T-cell (primary cell): ENCODE measurements at regions not wholly inside any gene's neighbourhood (a gene's known extent, or its start where the extent isn't known, plus 50 kb on each side); places are given as distances from the start of the nearest gene placed in this dataset.

Experiments used
- ATAC-seq, 4 experiments: fragments of 200-7000 bp in 3 of 4; fragments of 150-1000 bp in 1 of 4; cut with Tn5 transposase; replicated peaks in 1 of 4; 1 replicate in 3 of 4; 2 replicates in 1 of 4; pipeline ENCODE4 v1.10.0; 2021; ENCODE audit warnings: moderate library complexity in 3 of 4, mild to moderate bottlenecking in 2 of 4, moderate number of reproducible peaks in 1 of 4
- CTCF ChIA-PET, 2 donors: fragments of 300-600 bp; sonication (Branson Sonifier 250); formaldehyde crosslinking; loops; one replicate each; lab custom pipeline; 2022; ENCODE audit warnings: antibody characterized with exemption in 2 of 2; lab: Charles Lee
- POLR2A ChIA-PET, 2 donors: fragments of 300-600 bp; sonication (Branson Sonifier 250); formaldehyde crosslinking; loops; one replicate each; lab custom pipeline; 2022; ENCODE audit warnings: antibody characterized with exemption in 2 of 2; lab: Charles Lee
- DNase-seq, 35 experiments: peaks; one replicate each; pipeline versions ENCODE4 v3.0.0 to v3.0.0-alpha.2; 2013 to 2023
- H3K27ac ChIP-seq: one replicate; pipeline ENCODE4 v1.5.1; 2013; ENCODE audit warnings: low read length
- H3K27me3 ChIP-seq, 2 experiments: replicated peaks in 1 of 2; 1 replicate in 1 of 2; 2 replicates in 1 of 2; pipeline versions ENCODE4 v1.6.1 to v1.7.0; 2013; ENCODE audit warnings: low read length in 1 of 2, mixed read lengths in 1 of 2; ENCODE audit not compliant: control insufficient read depth in 2 of 2, insufficient read depth in 2 of 2; ENCODE audit errors: extremely low read depth in 1 of 2
- H3K36me3 ChIP-seq, 2 donors: 1 replicate in 1 of 2; 2 replicates in 1 of 2; pipeline versions ENCODE4 v1.6.1 to v1.7.0; 2013; ENCODE audit warnings: low read length in 1 of 2; ENCODE audit not compliant: control insufficient read depth in 2 of 2, insufficient read depth in 1 of 2; ENCODE audit errors: extremely low read depth in 1 of 2
- H3K4me1 ChIP-seq, 2 experiments: 1 replicate in 1 of 2; 2 replicates in 1 of 2; pipeline versions ENCODE4 v1.6.1 to v1.7.0; 2013; ENCODE audit warnings: low read length in 2 of 2, mixed read lengths in 1 of 2; ENCODE audit not compliant: insufficient read depth in 2 of 2, control insufficient read depth in 1 of 2; ENCODE audit errors: extremely low read depth in 1 of 2
- H3K4me3 ChIP-seq, 2 donors: 1 replicate in 1 of 2; 2 replicates in 1 of 2; pipeline versions ENCODE4 v1.5.1 to v1.7.0; 2013; ENCODE audit warnings: mild to moderate bottlenecking in 2 of 2, low read length in 1 of 2, moderate library complexity in 1 of 2; ENCODE audit not compliant: control insufficient read depth in 1 of 2; ENCODE audit errors: extremely low read depth in 1 of 2
- H3K9me3 ChIP-seq: 2 replicates; pipeline ENCODE4 v1.7.0; 2013
- H3K27ac Mint-ChIP-seq, 2 donors: one replicate each; pipeline ENCODE4 v1.8.0; 2020 to 2021; ENCODE audit warnings: mild to moderate bottlenecking in 2 of 2, mixed read lengths in 2 of 2
- H3K27me3 Mint-ChIP-seq, 2 donors: one replicate each; pipeline ENCODE4 v1.8.0; 2021 to 2022; ENCODE audit warnings: mixed read lengths in 2 of 2
- H3K36me3 Mint-ChIP-seq: one replicate; pipeline ENCODE4 v1.8.0; 2021; ENCODE audit warnings: mixed read lengths
- H3K4me1 Mint-ChIP-seq, 3 donors: one replicate each; pipeline ENCODE4 v1.8.0; 2020 to 2022; ENCODE audit warnings: mixed read lengths in 3 of 3, mild to moderate bottlenecking in 1 of 3
- H3K4me3 Mint-ChIP-seq, 3 donors: one replicate each; pipeline ENCODE4 v1.8.0; 2020 to 2022; ENCODE audit warnings: mild to moderate bottlenecking in 3 of 3, mixed read lengths in 3 of 3, moderate library complexity in 3 of 3
- H3K9me3 Mint-ChIP-seq, 3 donors: one replicate each; pipeline ENCODE4 v1.8.0; 2020 to 2022; ENCODE audit warnings: mixed read lengths in 3 of 3
- WGBS: methylation state at CpG from one replicate; pipeline ENCODE4 v1.1.5; 2013; ENCODE audit warnings: missing lambda C conversion rate; ENCODE audit not compliant: insufficient coverage; 5-methylcytosine and 5-hydroxymethylcytosine counted together

DNA sequence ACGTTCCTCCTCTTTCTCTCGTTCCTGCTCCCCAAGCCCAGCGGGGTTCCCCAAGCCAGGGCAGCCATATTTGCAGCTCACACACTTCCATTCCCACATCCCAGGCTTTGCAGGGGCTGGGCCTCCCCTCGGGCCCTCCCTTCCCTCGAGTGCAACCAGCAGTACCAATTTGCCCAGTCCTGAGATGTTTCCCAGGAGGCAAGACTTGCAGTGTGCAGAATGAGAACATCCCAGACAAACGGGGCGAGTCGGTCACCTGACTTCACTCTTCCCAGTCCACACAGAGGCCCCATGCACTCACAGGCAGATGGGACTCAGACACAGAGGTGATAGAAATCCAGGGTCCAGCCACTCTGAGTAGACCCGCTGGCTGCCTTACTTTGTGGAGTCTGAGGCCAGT, 56.2 kb upstream of the SLC6A6 start:
- no peaks in the 10 kb centered on the region for H3K4me1 Mint-ChIP-seq
- H3K4me3 Mint-ChIP-seq, result no peak overlapping the region
- no peaks in the 10 kb centered on the region for H3K9me3 ChIP-seq
- no peak overlapping the region for H3K27ac Mint-ChIP-seq
- DNase-seq, result no peak
- no peaks in the 10 kb centered on the region for H3K4me1 ChIP-seq
- ATAC-seq, result no peak
- H3K36me3 ChIP-seq, result no peaks in the 10 kb centered on the region
- peaks cover 0 to 16% of the 10 kb centered on the region in 2 experiments for H3K27me3 ChIP-seq
- H3K36me3 Mint-ChIP-seq, result no peaks in the 10 kb centered on the region
- WGBS, result 78% methylated on average over 6 of the region's 9 CpGs
- no peak overlapping the region for H3K4me3 ChIP-seq
- no peaks in the 10 kb centered on the region for H3K27me3 Mint-ChIP-seq
- no peaks in the 10 kb centered on the region for H3K9me3 Mint-ChIP-seq
- CTCF ChIA-PET, result no interaction called here
- H3K27ac ChIP-seq, result no peak overlapping the region
- POLR2A ChIA-PET, result no interaction called here

- Mint-ChIP-seq H3K4me3 (no peak overlapping the region), H3K27me3 (peaks cover 0 to 4% of the 10 kb centered on the region in 2 donors), H3K9me3 (no peaks in the 10 kb centered on the region), H3K27ac (no peak overlapping the region), H3K36me3 (no peaks in the 10 kb centered on the region), H3K4me1 (no peaks in the 10 kb centered on the region)
- no peak for ATAC-seq
- H3K27me3 ChIP-seq, result peaks cover 0 to 19% of the 10 kb centered on the region in 2 experiments
- no peak overlapping the region for H3K27ac ChIP-seq
- 45% methylated on average over 2 of the region's 4 CpGs for WGBS
- POLR2A ChIA-PET, result no interaction called here
- no peaks in the 10 kb centered on the region for H3K9me3 ChIP-seq
- CTCF ChIA-PET, result no interaction called here
- H3K4me3 ChIP-seq, result no peak overlapping the region
- no peaks in the 10 kb centered on the region for H3K4me1 ChIP-seq
- DNase-seq, result no peak
- H3K36me3 ChIP-seq, result no peaks in the 10 kb centered on the region
These were observed 55.8 kb upstream of the SLC6A6 start for GRCh38 chr3:14346642-14347041.

GRCh38 chr3:14347110-14347509, 55.3 kb upstream of the SLC6A6 start:
- Histone ChIP-seq H3K27me3 (peaks cover 0 to 21% of the 10 kb centered on the region in 2 experiments), H3K4me3 (no peak overlapping the region), H3K4me1 (no peaks in the 10 kb centered on the region), H3K27ac (no peak overlapping the region), H3K9me3 (no peaks in the 10 kb centered on the region), H3K36me3 (no peaks in the 10 kb centered on the region)
- no peak for DNase-seq
- Mint-ChIP-seq H3K9me3 (no peaks in the 10 kb centered on the region), H3K36me3 (no peaks in the 10 kb centered on the region), H3K4me3 (no peak overlapping the region), H3K27me3 (peaks cover 0 to 4% of the 10 kb centered on the region in 2 donors), H3K27ac (no peak overlapping the region), H3K4me1 (no peaks in the 10 kb centered on the region)
- 68% methylated on average over 7 of the region's 7 CpGs for WGBS
- ATAC-seq, result no peak
- CTCF ChIA-PET, result no interaction called here
- POLR2A ChIA-PET, result no interaction called here

- no peak overlapping the region for H3K4me3 ChIP-seq
- no CpG with 5 or more reads among the region's 6 CpGs for WGBS
- H3K36me3 ChIP-seq, result no peaks in the 10 kb centered on the region
- H3K4me3 Mint-ChIP-seq, result no peak overlapping the region
- H3K27me3 ChIP-seq, result peaks cover 0 to 24% of the 10 kb centered on the region in 2 experiments
- no peak overlapping the region for H3K27ac ChIP-seq
- H3K4me1 ChIP-seq, result no peaks in the 10 kb centered on the region
- CTCF ChIA-PET, result no interaction called here
- H3K27ac Mint-ChIP-seq, result no peak overlapping the region
- DNase-seq (no peak), ATAC-seq (no peak)
- peaks cover 0 to 4% of the 10 kb centered on the region in 2 donors for H3K27me3 Mint-ChIP-seq
- no peaks in the 10 kb centered on the region for H3K9me3 Mint-ChIP-seq
- POLR2A ChIA-PET, result no interaction called here
- H3K9me3 ChIP-seq, result no peaks in the 10 kb centered on the region
- H3K4me1 Mint-ChIP-seq, result no peaks in the 10 kb centered on the region
- H3K36me3 Mint-ChIP-seq, result no peaks in the 10 kb centered on the region
These were observed 50.8 kb upstream of the SLC6A6 start for GRCh38 chr3:14351617-14352001.

GRCh38 chr3:14352002-14352627, 50.3 kb upstream of the SLC6A6 start:
- no peaks in the 10 kb centered on the region for H3K4me1 ChIP-seq
- H3K9me3 Mint-ChIP-seq, result no peaks in the 10 kb centered on the region
- 89% methylated on average over 12 of the region's 13 CpGs for WGBS
- DNase-seq (no peak), ATAC-seq (no peak)
- H3K36me3 ChIP-seq, result no peaks in the 10 kb centered on the region
- ChIA-PET POLR2A (no interaction called here), CTCF (interaction anchor here in 1 of 2 donors (1.5 kb wide), 1 partner anchor 23 kb away, joined by 3 read pairs; no protein-coding TSS in a partner anchor)
- H3K36me3 Mint-ChIP-seq, result no peaks in the 10 kb centered on the region
- peaks cover 0 to 19% of the 10 kb centered on the region in 2 experiments for H3K27me3 ChIP-seq
- no peaks in the 10 kb centered on the region for H3K4me1 Mint-ChIP-seq
- no peak overlapping the region for H3K4me3 ChIP-seq
- H3K4me3 Mint-ChIP-seq, result no peak overlapping the region
- no peaks in the 10 kb centered on the region for H3K9me3 ChIP-seq
- no peak overlapping the region for H3K27ac ChIP-seq
- peaks cover 0 to 4% of the 10 kb centered on the region in 2 donors for H3K27me3 Mint-ChIP-seq
- no peak overlapping the region for H3K27ac Mint-ChIP-seq
